Astrocyte of the spinal cord (primary cell): ENCODE measurements at regions not wholly inside any gene's neighbourhood (a gene's known extent, or its start where the extent isn't known, plus 50 kb on each side); places are given as distances from the start of the nearest gene placed in this dataset.

ENCODE experiments used
- DNase-seq: peaks from one replicate; pipeline ENCODE4 v3.0.0; 2011; ENCODE audit warnings: low read depth, low spot score
- H3K4me3 ChIP-seq: 2 replicates; pipeline ENCODE4 v1.5.1; 2011; ENCODE audit warnings: low read depth, mild to moderate bottlenecking, low read length, moderate library complexity
- CTCF ChIP-seq: IDR thresholded peaks from 2 replicates; pipeline ENCODE4 v1.5.1; 2012; ENCODE audit warnings: low read depth, mild to moderate bottlenecking, low read length, inconsistent platforms
- in situ Hi-C: cut with HindIII; loops from 2 replicates; pipeline ENCODE4 v1.10.0; 2017; ENCODE audit warnings: low sequenced_read_pairs

- no peak for DNase-seq
- no peak overlapping the region for H3K4me3 ChIP-seq
- in situ Hi-C loops = no loop called here
- TF ChIP-seq CTCF = no peak
These were observed 564.9 kb downstream of the JRKL start for GRCh38 chr11:96954587-96955242.

GRCh38 chr11:96960476-96960875 is 570.7 kb downstream of the JRKL start:
- in situ Hi-C loops = no loop called here
- H3K4me3 ChIP-seq = no peak overlapping the region
- DNase-seq = no peak
- TF ChIP-seq CTCF = no peak

GRCh38 chr11:96960926-96961325 is 571.1 kb downstream of the JRKL start:
- H3K4me3 ChIP-seq = no peak overlapping the region
- TF ChIP-seq CTCF = no peak
- DNase-seq = no peak
- in situ Hi-C loops = no loop called here

- no peak overlapping the region for H3K4me3 ChIP-seq
- DNase-seq = no peak
- no peak for TF ChIP-seq CTCF
- in situ Hi-C loops = no loop called here
These were observed 572.1 kb downstream of the JRKL start for GRCh38 chr11:96961931-96962330.

- in situ Hi-C loops = no loop called here
- no peak overlapping the region for H3K4me3 ChIP-seq
- no peak for DNase-seq
- TF ChIP-seq CTCF = no peak
These were observed 573.6 kb downstream of the JRKL start for GRCh38 chr11:96963375-96963774.

GRCh38 chr11:96964661-96965060 is 574.8 kb downstream of the JRKL start:
- no peak for DNase-seq
- H3K4me3 ChIP-seq = no peak overlapping the region
- in situ Hi-C loops = no loop called here
- no peak for TF ChIP-seq CTCF
